ENCODE measurements at regions not wholly inside any gene's neighbourhood (a gene's known extent, or its start where the extent isn't known, plus 50 kb on each side); places are given as distances from the start of the nearest gene placed in this dataset.

GRCh38 chr5:4523038-4523437 is 617.1 kb upstream of the ADAMTS16 start:
- TF ChIP-seq POLR2A (IDR thresholded peaks at IDR 0.05) (no peak), EP300 (IDR thresholded peaks at IDR 0.05) (no peak)
- TF ChIP-seq, protein P1, sequence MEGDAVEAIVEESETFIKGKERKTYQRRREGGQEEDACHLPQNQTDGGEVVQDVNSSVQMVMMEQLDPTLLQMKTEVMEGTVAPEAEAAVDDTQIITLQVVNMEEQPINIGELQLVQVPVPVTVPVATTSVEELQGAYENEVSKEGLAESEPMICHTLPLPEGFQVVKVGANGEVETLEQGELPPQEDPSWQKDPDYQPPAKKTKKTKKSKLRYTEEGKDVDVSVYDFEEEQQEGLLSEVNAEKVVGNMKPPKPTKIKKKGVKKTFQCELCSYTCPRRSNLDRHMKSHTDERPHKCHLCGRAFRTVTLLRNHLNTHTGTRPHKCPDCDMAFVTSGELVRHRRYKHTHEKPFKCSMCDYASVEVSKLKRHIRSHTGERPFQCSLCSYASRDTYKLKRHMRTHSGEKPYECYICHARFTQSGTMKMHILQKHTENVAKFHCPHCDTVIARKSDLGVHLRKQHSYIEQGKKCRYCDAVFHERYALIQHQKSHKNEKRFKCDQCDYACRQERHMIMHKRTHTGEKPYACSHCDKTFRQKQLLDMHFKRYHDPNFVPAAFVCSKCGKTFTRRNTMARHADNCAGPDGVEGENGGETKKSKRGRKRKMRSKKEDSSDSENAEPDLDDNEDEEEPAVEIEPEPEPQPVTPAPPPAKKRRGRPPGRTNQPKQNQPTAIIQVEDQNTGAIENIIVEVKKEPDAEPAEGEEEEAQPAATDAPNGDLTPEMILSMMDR (IDR thresholded peaks at IDR 0.05) = no peak

All from ovary (tissue), 3 donors.